GM21515 (cell line): ENCODE measurements at regions not wholly inside any gene's neighbourhood (a gene's known extent, or its start where the extent isn't known, plus 50 kb on each side); places are given as distances from the start of the nearest gene placed in this dataset.

Experiments used
- ATAC-seq: cut with Tn5 transposase; IDR thresholded peaks from one replicate; pipeline ENCODE4 v1.9.1; 2021; ENCODE audit not compliant: unreplicated experiment

- ATAC-seq: no peak
Observed at GRCh38 chr4:44859477-44859876, 133.1 kb upstream of the GNPDA2 start.

GRCh38 chr4:44848466-44848865 lies 122.1 kb upstream of the GNPDA2 start:
- no peak for ATAC-seq

- no peak for ATAC-seq
Observed at GRCh38 chr4:44845993-44846392, 119.6 kb upstream of the GNPDA2 start.

- ATAC-seq: no peak
Observed at GRCh38 chr4:44845309-44845708, 119.0 kb upstream of the GNPDA2 start.

- ATAC-seq: no peak
Observed at GRCh38 chr4:44842531-44842930, 116.2 kb upstream of the GNPDA2 start.

GRCh38 chr4:44817930-44818329 lies 91.6 kb upstream of the GNPDA2 start:
- ATAC-seq: no peak

GRCh38 chr4:44806071-44806470 lies 79.7 kb upstream of the GNPDA2 start:
- ATAC-seq: no peak

- no peak for ATAC-seq
Observed at GRCh38 chr4:44804301-44804700, 77.9 kb upstream of the GNPDA2 start.

- ATAC-seq: no peak
Observed at GRCh38 chr4:44801384-44801783, 75.0 kb upstream of the GNPDA2 start.

GRCh38 chr4:44791831-44792230 lies 65.5 kb upstream of the GNPDA2 start:
- no peak for ATAC-seq

- no peak for ATAC-seq
Observed at GRCh38 chr4:44777115-44777514, 50.8 kb upstream of the GNPDA2 start.
